OCI-LY7 (cell line): ENCODE measurements at regions not wholly inside any gene's neighbourhood (a gene's known extent, or its start where the extent isn't known, plus 50 kb on each side); places are given as distances from the start of the nearest gene placed in this dataset.

ENCODE experiments used
- BruUV-seq: library from RNA; stranded (reverse); fragments of 400-500 nt; replicated peaks from 2 replicates; lab custom pipeline; 2021; lab: Mats Ljungman, UMichigan
- CTCF ChIA-PET: fragments of 300-600 bp; sonication (Branson Sonifier 250); formaldehyde crosslinking; loops from one replicate; lab custom pipeline; 2022; ENCODE audit warnings: antibody characterized with exemption; ENCODE audit not compliant: unreplicated experiment; lab: Charles Lee
- POLR2A ChIA-PET: fragments of 300-600 bp; sonication (Branson Sonifier 250); formaldehyde crosslinking; loops from one replicate; lab custom pipeline; 2022; ENCODE audit warnings: antibody characterized with exemption; lab: Charles Lee
- DNase-seq: peaks from one replicate; pipeline ENCODE4 v3.0.0-alpha.2; 2015; ENCODE audit warnings: low spot score
- H2AFZ ChIP-seq: fragments of 200-600 bp; sonication (generic), shearing (Covaris generic); 2 replicates; pipeline ENCODE4 v1.6.1; 2014; ENCODE audit warnings: mild to moderate bottlenecking, antibody characterized with exemption, low read length, moderate library complexity
- H3K27ac ChIP-seq: fragments of 200-600 bp; sonication (generic); 2 replicates; pipeline ENCODE4 v1.5.1; 2014; ENCODE audit warnings: mixed run types, low read depth, mild to moderate bottlenecking, moderate library complexity, low read length, inconsistent platforms; ENCODE audit not compliant: poor library complexity, severe bottlenecking
- H3K36me3 ChIP-seq: fragments of 200-600 bp; sonication (generic); 2 replicates; pipeline ENCODE4 v1.6.1; 2014; ENCODE audit warnings: mild to moderate bottlenecking, antibody characterized with exemption, low read length, moderate library complexity, mixed read lengths; ENCODE audit not compliant: insufficient read depth
- H3K4me1 ChIP-seq: fragments of 200-600 bp; sonication (generic); 2 replicates; pipeline ENCODE4 v1.5.1; 2014; ENCODE audit warnings: mild to moderate bottlenecking, low read length; ENCODE audit not compliant: insufficient read depth, poor library complexity, severe bottlenecking
- H3K4me2 ChIP-seq: fragments of 200-600 bp; sonication (generic); 2 replicates; pipeline ENCODE4 v1.6.1; 2014; ENCODE audit warnings: mild to moderate bottlenecking, low read length
- H3K4me3 ChIP-seq: fragments of 200-600 bp; sonication (generic); 2 replicates; pipeline ENCODE4 v1.5.1; 2014; ENCODE audit warnings: mild to moderate bottlenecking, low read depth, low read length; ENCODE audit not compliant: poor library complexity, severe bottlenecking
- H3K79me2 ChIP-seq: fragments of 200-600 bp; sonication (generic); 2 replicates; pipeline ENCODE4 v1.6.1; 2016; ENCODE audit warnings: low read depth, mild to moderate bottlenecking, low read length, moderate library complexity, mixed read lengths; ENCODE audit not compliant: insufficient read depth
- H3K9me2 ChIP-seq: fragments of 200-600 bp; sonication (generic); 2 replicates; pipeline ENCODE4 v1.6.1; 2016; ENCODE audit warnings: mild to moderate bottlenecking, low read length, mixed read lengths; ENCODE audit not compliant: insufficient read depth
- H3K9me3 ChIP-seq: fragments of 200-600 bp; sonication (generic); 2 replicates; pipeline ENCODE4 v1.6.1; 2014; ENCODE audit warnings: mild to moderate bottlenecking, mixed run types, low read length, mixed read lengths
- H4K20me1 ChIP-seq: fragments of 200-600 bp; sonication (generic); 2 replicates; pipeline ENCODE4 v1.6.1; 2014; ENCODE audit warnings: mild to moderate bottlenecking, antibody characterized with exemption, low read length, moderate library complexity, mixed read lengths; ENCODE audit not compliant: insufficient read depth
- CTCF ChIP-seq: fragments of 200-600 bp; sonication (generic); conservative IDR thresholded peaks from 2 replicates; pipeline ENCODE4 v1.5.1; 2014; ENCODE audit warnings: mild to moderate bottlenecking, antibody characterized with exemption, low read length, moderate library complexity, mixed read lengths
- EZH2phosphoT487 ChIP-seq: fragments of 200-600 bp; sonication (generic); IDR thresholded peaks from 2 replicates; pipeline ENCODE4 v1.6.1; 2018; ENCODE audit warnings: low read depth, borderline replicate concordance, mild to moderate bottlenecking, mixed run types, antibody characterized with exemption, low read length, moderate library complexity, mixed read lengths
- intact Hi-C: fragments of 100-400 bp; cut with micrococcal nuclease; formaldehyde crosslinking; loops from one replicate; pipeline ENCODE4 v1.10.0; 2022; ENCODE audit not compliant: unreplicated experiment

DNA sequence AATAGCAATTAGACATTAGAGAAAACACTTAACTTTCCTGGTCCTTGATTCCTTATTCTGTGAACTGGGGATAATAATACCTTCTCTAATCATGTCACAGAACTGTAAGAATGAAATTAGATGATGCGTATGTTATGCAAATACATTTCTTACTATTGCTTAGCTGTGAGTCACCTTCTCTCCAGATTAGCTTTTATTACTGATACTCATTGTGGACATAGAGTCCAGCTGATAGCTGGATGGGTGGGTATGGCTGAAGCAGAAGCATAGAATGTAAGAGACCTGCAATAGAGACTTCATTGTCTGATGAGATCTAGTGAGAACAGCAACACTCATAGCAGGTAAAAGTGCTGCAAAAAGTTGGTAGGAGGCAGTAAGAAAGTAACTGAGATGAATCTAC, 437.2 kb upstream of the ZFP42 start:
- Histone ChIP-seq H2AFZ (no peak overlapping the region), H3K9me2 (no peaks in the 10 kb centered on the region), H3K4me2 (no peak overlapping the region), H4K20me1 (no peaks in the 10 kb centered on the region), H3K4me1 (no peaks in the 10 kb centered on the region), H3K9me3 (no peaks in the 10 kb centered on the region), H3K4me3 (no peak overlapping the region), H3K79me2 (no peaks in the 10 kb centered on the region), H3K27ac (no peak overlapping the region), H3K36me3 (no peaks in the 10 kb centered on the region)
- intact Hi-C loops, result no loop called here
- BruUV-seq, result no TSS peak
- ChIA-PET POLR2A (interaction anchor here (0.5 kb wide), 1 partner anchor 24 kb away, joined by 3 read pairs; no protein-coding TSS in a partner anchor), CTCF (no interaction called here)
- TF ChIP-seq EZH2phosphoT487 (no peak), CTCF (no peak)
- no peak for DNase-seq

- Histone ChIP-seq H2AFZ (no peak overlapping the region), H3K79me2 (no peaks in the 10 kb centered on the region), H3K36me3 (no peaks in the 10 kb centered on the region), H3K9me3 (no peaks in the 10 kb centered on the region), H3K9me2 (no peaks in the 10 kb centered on the region), H3K4me2 (no peak overlapping the region), H3K27ac (no peak overlapping the region), H4K20me1 (no peaks in the 10 kb centered on the region), H3K4me3 (no peak overlapping the region), H3K4me1 (no peaks in the 10 kb centered on the region)
- no peak for DNase-seq
- TF ChIP-seq EZH2phosphoT487, result no peak
- TF ChIP-seq CTCF, result no peak
- POLR2A ChIA-PET, result no interaction called here
- no TSS peak for BruUV-seq
- CTCF ChIA-PET, result no interaction called here
- intact Hi-C loops, result no loop called here
These were observed 433.2 kb upstream of the ZFP42 start for GRCh38 chr4:187562345-187562744.

- Histone ChIP-seq H2AFZ (no peak overlapping the region), H3K9me2 (no peaks in the 10 kb centered on the region), H3K4me3 (no peak overlapping the region), H3K9me3 (no peaks in the 10 kb centered on the region), H4K20me1 (no peaks in the 10 kb centered on the region), H3K4me1 (no peaks in the 10 kb centered on the region), H3K4me2 (no peak overlapping the region), H3K79me2 (no peaks in the 10 kb centered on the region), H3K27ac (no peak overlapping the region), H3K36me3 (no peaks in the 10 kb centered on the region)
- ChIA-PET CTCF (no interaction called here), POLR2A (no interaction called here)
- intact Hi-C loops, result no loop called here
- DNase-seq, result no peak
- no TSS peak for BruUV-seq
- TF ChIP-seq EZH2phosphoT487 (no peak), CTCF (no peak)
These were observed 430.2 kb upstream of the ZFP42 start for GRCh38 chr4:187565416-187565815.
